Activated CD8-positive, alpha-beta memory T cell treated with anti-CD3 and anti-CD28 coated beads, Interleukin-2, amount 10 ng/mL, durations not matched to agents 7 days and 5 days (primary cell): ENCODE measurements at regions not wholly inside any gene's neighbourhood (a gene's known extent, or its start where the extent isn't known, plus 50 kb on each side); places are given as distances from the start of the nearest gene placed in this dataset.

Source experiments
- ATAC-seq: fragments of 150-1000 bp; cut with Tn5 transposase; one replicate; pipeline ENCODE4 v1.10.0; 2021; ENCODE audit warnings: moderate library complexity
- CTCF ChIA-PET: fragments of 350-600 bp; sonication (Branson Sonifier 250); formaldehyde crosslinking; loops from one replicate; lab custom pipeline; 2021; ENCODE audit warnings: antibody characterized with exemption; lab: Charles Lee
- DNase-seq: peaks from one replicate; pipeline ENCODE4 v3.0.0-alpha.2; 2020
- H3K27ac Mint-ChIP-seq: one replicate; pipeline ENCODE4 v1.8.0; 2021; ENCODE audit warnings: mild to moderate bottlenecking, mixed read lengths
- H3K27me3 Mint-ChIP-seq: one replicate; pipeline ENCODE4 v1.8.0; 2021; ENCODE audit warnings: mixed read lengths
- H3K36me3 Mint-ChIP-seq: one replicate; pipeline ENCODE4 v1.8.0; 2021; ENCODE audit warnings: mild to moderate bottlenecking, mixed read lengths
- H3K4me1 Mint-ChIP-seq: one replicate; pipeline ENCODE4 v1.8.0; 2021; ENCODE audit warnings: mixed read lengths
- H3K4me3 Mint-ChIP-seq: one replicate; pipeline ENCODE4 v1.8.0; 2021; ENCODE audit warnings: mild to moderate bottlenecking, moderate library complexity, mixed read lengths
- H3K9me3 Mint-ChIP-seq: one replicate; pipeline ENCODE4 v1.8.0; 2022; ENCODE audit warnings: low read depth, mixed read lengths

- Mint-ChIP-seq H3K9me3 (no peaks in the 10 kb centered on the region), H3K27me3 (no peaks in the 10 kb centered on the region), H3K27ac (no peak overlapping the region), H3K4me3 (no peak overlapping the region), H3K4me1 (no peaks in the 10 kb centered on the region), H3K36me3 (no peaks in the 10 kb centered on the region)
- ATAC-seq, result no peak
- no peak for DNase-seq
- CTCF ChIA-PET, result no interaction called here
These were observed 474.9 kb upstream of the CWC22 start for GRCh38 chr2:180481998-180482397.

GRCh38 chr2:180478883-180479282 is 471.8 kb upstream of the CWC22 start:
- Mint-ChIP-seq H3K27me3 (no peaks in the 10 kb centered on the region), H3K9me3 (no peaks in the 10 kb centered on the region), H3K4me3 (no peak overlapping the region), H3K4me1 (no peaks in the 10 kb centered on the region), H3K27ac (no peak overlapping the region), H3K36me3 (no peaks in the 10 kb centered on the region)
- CTCF ChIA-PET, result no interaction called here
- ATAC-seq, result no peak
- no peak for DNase-seq

GRCh38 chr2:180474716-180475115 is 467.6 kb upstream of the CWC22 start:
- ATAC-seq (no peak), DNase-seq (no peak)
- CTCF ChIA-PET, result no interaction called here
- H3K36me3 Mint-ChIP-seq, result no peaks in the 10 kb centered on the region
- no peaks in the 10 kb centered on the region for H3K27me3 Mint-ChIP-seq
- no peak overlapping the region for H3K4me3 Mint-ChIP-seq
- H3K4me1 Mint-ChIP-seq, result no peaks in the 10 kb centered on the region
- no peak overlapping the region for H3K27ac Mint-ChIP-seq
- no peaks in the 10 kb centered on the region for H3K9me3 Mint-ChIP-seq

GRCh38 chr2:180473456-180473855 is 466.4 kb upstream of the CWC22 start:
- H3K27me3 Mint-ChIP-seq, result no peaks in the 10 kb centered on the region
- DNase-seq, result no peak
- CTCF ChIA-PET, result no interaction called here
- H3K4me3 Mint-ChIP-seq, result no peak overlapping the region
- H3K36me3 Mint-ChIP-seq, result no peaks in the 10 kb centered on the region
- no peak overlapping the region for H3K27ac Mint-ChIP-seq
- ATAC-seq, result no peak
- H3K4me1 Mint-ChIP-seq, result no peaks in the 10 kb centered on the region
- H3K9me3 Mint-ChIP-seq, result no peaks in the 10 kb centered on the region

GRCh38 chr2:180472133-180472532 is 465.0 kb upstream of the CWC22 start:
- ATAC-seq (no peak), DNase-seq (no peak)
- Mint-ChIP-seq H3K27ac (no peak overlapping the region), H3K27me3 (no peaks in the 10 kb centered on the region), H3K9me3 (no peaks in the 10 kb centered on the region), H3K36me3 (no peaks in the 10 kb centered on the region), H3K4me1 (no peaks in the 10 kb centered on the region), H3K4me3 (no peak overlapping the region)
- CTCF ChIA-PET, result no interaction called here

- Mint-ChIP-seq H3K36me3 (no peaks in the 10 kb centered on the region), H3K4me1 (no peaks in the 10 kb centered on the region), H3K27ac (no peak overlapping the region), H3K27me3 (no peaks in the 10 kb centered on the region), H3K9me3 (no peaks in the 10 kb centered on the region), H3K4me3 (no peak overlapping the region)
- ATAC-seq (no peak), DNase-seq (no peak)
- CTCF ChIA-PET, result no interaction called here
These were observed 456.5 kb upstream of the CWC22 start for GRCh38 chr2:180463608-180464007.

- CTCF ChIA-PET, result no interaction called here
- no peaks in the 10 kb centered on the region for H3K9me3 Mint-ChIP-seq
- no peaks in the 10 kb centered on the region for H3K27me3 Mint-ChIP-seq
- H3K27ac Mint-ChIP-seq, result no peak overlapping the region
- H3K4me1 Mint-ChIP-seq, result no peaks in the 10 kb centered on the region
- DNase-seq, result no peak
- no peak for ATAC-seq
- no peaks in the 10 kb centered on the region for H3K36me3 Mint-ChIP-seq
- no peak overlapping the region for H3K4me3 Mint-ChIP-seq
These were observed 454.7 kb upstream of the CWC22 start for GRCh38 chr2:180461761-180462160.

GRCh38 chr2:180456801-180457200 is 449.7 kb upstream of the CWC22 start:
- Mint-ChIP-seq H3K27ac (no peak overlapping the region), H3K9me3 (no peaks in the 10 kb centered on the region), H3K4me3 (no peak overlapping the region), H3K4me1 (no peaks in the 10 kb centered on the region), H3K27me3 (no peaks in the 10 kb centered on the region), H3K36me3 (no peaks in the 10 kb centered on the region)
- ATAC-seq, result no peak
- DNase-seq, result no peak
- CTCF ChIA-PET, result no interaction called here

GRCh38 chr2:180450841-180451240 is 443.7 kb upstream of the CWC22 start:
- no peaks in the 10 kb centered on the region for H3K36me3 Mint-ChIP-seq
- H3K4me1 Mint-ChIP-seq, result no peaks in the 10 kb centered on the region
- H3K27ac Mint-ChIP-seq, result no peak overlapping the region
- ATAC-seq, result no peak
- no peaks in the 10 kb centered on the region for H3K9me3 Mint-ChIP-seq
- CTCF ChIA-PET, result no interaction called here
- no peak overlapping the region for H3K4me3 Mint-ChIP-seq
- no peaks in the 10 kb centered on the region for H3K27me3 Mint-ChIP-seq
- no peak for DNase-seq

GRCh38 chr2:180449171-180449915 is 442.2 kb upstream of the CWC22 start:
- H3K9me3 Mint-ChIP-seq, result no peaks in the 10 kb centered on the region
- ATAC-seq (no peak), DNase-seq (no peak)
- H3K36me3 Mint-ChIP-seq, result no peaks in the 10 kb centered on the region
- H3K27ac Mint-ChIP-seq, result no peak overlapping the region
- H3K4me1 Mint-ChIP-seq, result no peaks in the 10 kb centered on the region
- H3K4me3 Mint-ChIP-seq, result no peak overlapping the region
- H3K27me3 Mint-ChIP-seq, result no peaks in the 10 kb centered on the region
- CTCF ChIA-PET, result no interaction called here

GRCh38 chr2:180446492-180446891 is 439.4 kb upstream of the CWC22 start:
- no peak for DNase-seq
- no peak overlapping the region for H3K4me3 Mint-ChIP-seq
- no peak overlapping the region for H3K27ac Mint-ChIP-seq
- no peaks in the 10 kb centered on the region for H3K36me3 Mint-ChIP-seq
- no peaks in the 10 kb centered on the region for H3K4me1 Mint-ChIP-seq
- no peak for ATAC-seq
- CTCF ChIA-PET, result interaction anchor here (1.2 kb wide), 1 partner anchor 12 kb away, joined by 3 read pairs; no protein-coding TSS in a partner anchor
- no peaks in the 10 kb centered on the region for H3K9me3 Mint-ChIP-seq
- H3K27me3 Mint-ChIP-seq, result no peaks in the 10 kb centered on the region

GRCh38 chr2:180443888-180444287 is 436.8 kb upstream of the CWC22 start:
- no peaks in the 10 kb centered on the region for H3K36me3 Mint-ChIP-seq
- no peak overlapping the region for H3K27ac Mint-ChIP-seq
- H3K9me3 Mint-ChIP-seq, result no peaks in the 10 kb centered on the region
- ATAC-seq, result no peak
- CTCF ChIA-PET, result interaction anchor here (1.2 kb wide), 1 partner anchor 10 kb away, joined by 3 read pairs; no protein-coding TSS in a partner anchor
- H3K4me3 Mint-ChIP-seq, result no peak overlapping the region
- no peak for DNase-seq
- no peaks in the 10 kb centered on the region for H3K4me1 Mint-ChIP-seq
- H3K27me3 Mint-ChIP-seq, result no peaks in the 10 kb centered on the region

GRCh38 chr2:180442860-180443644 is 436.0 kb upstream of the CWC22 start:
- H3K27ac Mint-ChIP-seq, result no peak overlapping the region
- no peak for DNase-seq
- ATAC-seq, result no peak
- no peaks in the 10 kb centered on the region for H3K4me1 Mint-ChIP-seq
- H3K36me3 Mint-ChIP-seq, result no peaks in the 10 kb centered on the region
- H3K27me3 Mint-ChIP-seq, result no peaks in the 10 kb centered on the region
- no peaks in the 10 kb centered on the region for H3K9me3 Mint-ChIP-seq
- no peak overlapping the region for H3K4me3 Mint-ChIP-seq
- CTCF ChIA-PET, result interaction anchor here (0.6 to 1.2 kb wide), 2 partner anchors 10 to 633 kb away, joined by 3 read pairs; no protein-coding TSS in a partner anchor

- CTCF ChIA-PET, result no interaction called here
- Mint-ChIP-seq H3K4me1 (no peaks in the 10 kb centered on the region), H3K4me3 (no peak overlapping the region), H3K27ac (no peak overlapping the region), H3K27me3 (no peaks in the 10 kb centered on the region), H3K9me3 (no peaks in the 10 kb centered on the region), H3K36me3 (no peaks in the 10 kb centered on the region)
- ATAC-seq, result no peak
- DNase-seq, result no peak
These were observed 412.1 kb upstream of the CWC22 start for GRCh38 chr2:180419212-180419611.
